Mesodermal cell (in vitro differentiated cells): ENCODE measurements at regions not wholly inside any gene's neighbourhood (a gene's known extent, or its start where the extent isn't known, plus 50 kb on each side); places are given as distances from the start of the nearest gene placed in this dataset.

ENCODE experiments used
- H3K27ac ChIP-seq: 2 replicates; pipeline ENCODE4 v1.7.0; 2013; ENCODE audit warnings: mild to moderate bottlenecking, low read depth, low read length, moderate library complexity; ENCODE audit not compliant: severe bottlenecking
- H3K36me3 ChIP-seq: 2 replicates; pipeline ENCODE4 v1.7.1; 2013; ENCODE audit warnings: mild to moderate bottlenecking, low read length, moderate library complexity; ENCODE audit not compliant: control insufficient read depth, insufficient read depth
- H3K4me1 ChIP-seq: one replicate; pipeline ENCODE4 v1.7.1; 2013; ENCODE audit warnings: mild to moderate bottlenecking, low read length; ENCODE audit not compliant: insufficient read depth, control insufficient read depth, poor library complexity, severe bottlenecking
- H3K4me3 ChIP-seq: 2 replicates; pipeline ENCODE4 v1.7.0; 2013; ENCODE audit warnings: low read length, control low read depth, mild to moderate bottlenecking; ENCODE audit not compliant: insufficient read depth, poor library complexity, severe bottlenecking; ENCODE audit errors: extremely low read depth
- H3K9me3 ChIP-seq: 2 replicates; pipeline ENCODE4 v1.7.1; 2013; ENCODE audit warnings: mild to moderate bottlenecking, low read length, moderate library complexity; ENCODE audit not compliant: control insufficient read depth
- WGBS, 2 experiments: methylation state at CpG; one replicate each; pipeline ENCODE4 v1.1.5; 2013; ENCODE audit warnings: missing lambda C conversion rate in 2 of 2; ENCODE audit not compliant: insufficient coverage in 2 of 2; 5-methylcytosine and 5-hydroxymethylcytosine counted together

- Histone ChIP-seq H3K4me1 (peaks cover 8% of the 10 kb centered on the region), H3K27ac (no peak overlapping the region), H3K9me3 (peaks cover 7% of the 10 kb centered on the region), H3K36me3 (no peaks in the 10 kb centered on the region), H3K4me3 (no peak overlapping the region)
- 82 to 94% methylated on average over 10 of the region's 11 CpGs for WGBS, 2 experiments
Measured at GRCh38 chr2:235330775-235331451, 162.9 kb upstream of the AGAP1 start.

GRCh38 chr2:235332240-235332890 is 161.5 kb upstream of the AGAP1 start:
- H3K9me3 ChIP-seq, result peaks cover 7% of the 10 kb centered on the region
- WGBS, 2 experiments, result 91 to 96% methylated on average over 4 of the region's 5 CpGs
- H3K36me3 ChIP-seq, result no peaks in the 10 kb centered on the region
- H3K4me3 ChIP-seq, result no peak overlapping the region
- peaks cover 5% of the 10 kb centered on the region for H3K4me1 ChIP-seq
- H3K27ac ChIP-seq, result no peak overlapping the region

- peaks cover 7% of the 10 kb centered on the region for H3K9me3 ChIP-seq
- no peak overlapping the region for H3K4me3 ChIP-seq
- no peaks in the 10 kb centered on the region for H3K36me3 ChIP-seq
- H3K4me1 ChIP-seq, result peaks cover 2% of the 10 kb centered on the region
- H3K27ac ChIP-seq, result no peak overlapping the region
- 88 to 92% methylated on average over 4 of the region's 5 CpGs for WGBS, 2 experiments
Measured at GRCh38 chr2:235333076-235333475, 160.8 kb upstream of the AGAP1 start.

GRCh38 chr2:235334179-235334578 is 159.7 kb upstream of the AGAP1 start:
- no peaks in the 10 kb centered on the region for H3K36me3 ChIP-seq
- H3K4me3 ChIP-seq, result no peak overlapping the region
- WGBS, 2 experiments, result 71 to 73% methylated on average over 2 to 4 of the region's 4 CpGs
- peaks cover 7% of the 10 kb centered on the region for H3K9me3 ChIP-seq
- no peak overlapping the region for H3K27ac ChIP-seq
- H3K4me1 ChIP-seq, result no peaks in the 10 kb centered on the region

- Histone ChIP-seq H3K4me1 (no peaks in the 10 kb centered on the region), H3K4me3 (no peak overlapping the region), H3K36me3 (no peaks in the 10 kb centered on the region), H3K9me3 (peaks cover 3% of the 10 kb centered on the region), H3K27ac (no peak overlapping the region)
- 87 to 89% methylated on average over 8 of the region's 9 CpGs for WGBS, 2 experiments
Measured at GRCh38 chr2:235343156-235343774, 150.6 kb upstream of the AGAP1 start.

GRCh38 chr2:235343869-235344268 is 150.0 kb upstream of the AGAP1 start:
- H3K27ac ChIP-seq, result no peak overlapping the region
- H3K36me3 ChIP-seq, result no peaks in the 10 kb centered on the region
- H3K4me1 ChIP-seq, result no peaks in the 10 kb centered on the region
- WGBS, 2 experiments, result 84 to 96% methylated on average over 8 to 10 of the region's 10 CpGs
- H3K4me3 ChIP-seq, result no peak overlapping the region
- peaks cover 3% of the 10 kb centered on the region for H3K9me3 ChIP-seq

- WGBS, 2 experiments, result 89 to 100% methylated on average over 1 of the region's 1 CpG
- H3K36me3 ChIP-seq, result no peaks in the 10 kb centered on the region
- no peaks in the 10 kb centered on the region for H3K4me1 ChIP-seq
- H3K9me3 ChIP-seq, result peaks cover 3% of the 10 kb centered on the region
- no peak overlapping the region for H3K27ac ChIP-seq
- H3K4me3 ChIP-seq, result no peak overlapping the region
Measured at GRCh38 chr2:235345745-235346144, 148.1 kb upstream of the AGAP1 start.

- Histone ChIP-seq H3K36me3 (no peaks in the 10 kb centered on the region), H3K9me3 (peaks cover 3% of the 10 kb centered on the region), H3K4me1 (no peaks in the 10 kb centered on the region), H3K4me3 (no peak overlapping the region), H3K27ac (no peak overlapping the region)
- 80 to 93% methylated on average over 1 to 4 of the region's 8 CpGs for WGBS, 2 experiments
Measured at GRCh38 chr2:235347691-235348090, 146.2 kb upstream of the AGAP1 start.

- 86 to 96% methylated on average over 4 to 7 of the region's 8 CpGs for WGBS, 2 experiments
- Histone ChIP-seq H3K9me3 (peaks cover 3% of the 10 kb centered on the region), H3K36me3 (no peaks in the 10 kb centered on the region), H3K27ac (no peak overlapping the region), H3K4me1 (no peaks in the 10 kb centered on the region), H3K4me3 (no peak overlapping the region)
Measured at GRCh38 chr2:235348329-235348728, 145.5 kb upstream of the AGAP1 start.

GRCh38 chr2:235350234-235350633 is 143.6 kb upstream of the AGAP1 start:
- no peak overlapping the region for H3K27ac ChIP-seq
- no peak overlapping the region for H3K4me3 ChIP-seq
- peaks cover 3% of the 10 kb centered on the region for H3K9me3 ChIP-seq
- 95 to 100% methylated on average over 1 to 2 of the region's 4 CpGs for WGBS, 2 experiments
- no peaks in the 10 kb centered on the region for H3K4me1 ChIP-seq
- no peaks in the 10 kb centered on the region for H3K36me3 ChIP-seq

GRCh38 chr2:235352541-235352940 is 141.3 kb upstream of the AGAP1 start:
- 88 to 96% methylated on average over 3 to 4 of the region's 4 CpGs for WGBS, 2 experiments
- no peak overlapping the region for H3K4me3 ChIP-seq
- H3K27ac ChIP-seq, result no peak overlapping the region
- no peaks in the 10 kb centered on the region for H3K36me3 ChIP-seq
- no peaks in the 10 kb centered on the region for H3K4me1 ChIP-seq
- H3K9me3 ChIP-seq, result no peaks in the 10 kb centered on the region
